ENCODE measurements at regions not wholly inside any gene's neighbourhood (a gene's known extent, or its start where the extent isn't known, plus 50 kb on each side); places are given as distances from the start of the nearest gene placed in this dataset.

GRCh38 chr16:10333321-10334032 lies 52.4 kb upstream of the ATF7IP2 start (continued):
- no peak for TF ChIP-seq CHD7 (IDR thresholded peaks at IDR 0.05; ENCODE audit: insufficient replicate concordance, low read length)
- no peak for TF ChIP-seq RXRA (IDR thresholded peaks at IDR 0.05; ENCODE audit: insufficient read depth, low read depth, low read length)
- no peak for TF ChIP-seq SUZ12 (IDR thresholded peaks at IDR 0.05; ENCODE audit: low read length)
- no peak for TF ChIP-seq POLR2A (IDR thresholded peaks at IDR 0.05; ENCODE audit: control extremely low read depth in 1 of 2, low read depth in 2 of 2, low read length in 2 of 2)
- TF ChIP-seq TAF7 (optimal IDR thresholded peaks at IDR 0.05; ENCODE audit: borderline replicate concordance, low read depth, low read length) = no peak
- no peak for TF ChIP-seq ASH2L (IDR thresholded peaks at IDR 0.05; ENCODE audit: low read length)

Data from H1 (cell line).